ENCODE measurements at regions not wholly inside any gene's neighbourhood (a gene's known extent, or its start where the extent isn't known, plus 50 kb on each side); places are given as distances from the start of the nearest gene placed in this dataset.

GRCh38 chr4:26161030-26161824 lies 159.6 kb upstream of the RBPJ start:
- no peak overlapping the region for H3K4me3 ChIP-seq (ENCODE audit: low read depth, low read length, poor library complexity, severe bottlenecking)
- no peaks in the 10 kb centered on the region for H4K20me1 ChIP-seq (ENCODE audit: insufficient read depth, low read length)
- no peaks in the 10 kb centered on the region for H3K36me3 ChIP-seq (ENCODE audit: insufficient read depth, low read length)
- no peak overlapping the region for H3K9ac ChIP-seq (ENCODE audit: low read length)
- H3K27me3 ChIP-seq (ENCODE audit: insufficient read depth, low read length), result no peaks in the 10 kb centered on the region
- no peaks in the 10 kb centered on the region for H3K4me1 ChIP-seq (ENCODE audit: insufficient read depth, low read length, severe bottlenecking)
- H2AFZ ChIP-seq (ENCODE audit: low read length), result no peak overlapping the region
- no peaks in the 10 kb centered on the region for H3K79me2 ChIP-seq (ENCODE audit: insufficient read depth, low read length)
- no peaks in the 10 kb centered on the region for H3K9me3 ChIP-seq (ENCODE audit: low read length)
- H3K27ac ChIP-seq (ENCODE audit: low read depth, low read length, poor library complexity, severe bottlenecking), result no peak overlapping the region
- no peaks in the 10 kb centered on the region for H3K9me2 ChIP-seq (ENCODE audit: low read depth, low read length)
- H3F3A ChIP-seq (ENCODE audit: insufficient read depth, low read length), result no peaks in the 10 kb centered on the region
- TF ChIP-seq EZH2 (IDR thresholded peaks at IDR 0.05; ENCODE audit: borderline replicate concordance, low read length), result no peak
- peak; percentile 11; the same call in 1 of the 2 replicates for TF ChIP-seq CTCF (IDR thresholded peaks at IDR 0.05; ENCODE audit: low read length)
- H3K4me2 ChIP-seq (ENCODE audit: low read length), result no peak overlapping the region

- Histone ChIP-seq H3K36me3 (ENCODE audit: insufficient read depth, low read length) (no peaks in the 10 kb centered on the region), H4K20me1 (ENCODE audit: insufficient read depth, low read length) (no peaks in the 10 kb centered on the region), H3K4me1 (ENCODE audit: insufficient read depth, low read length, severe bottlenecking) (no peaks in the 10 kb centered on the region), H3K4me3 (ENCODE audit: low read depth, low read length, poor library complexity, severe bottlenecking) (no peak overlapping the region), H3K79me2 (ENCODE audit: insufficient read depth, low read length) (no peaks in the 10 kb centered on the region), H3K27me3 (ENCODE audit: insufficient read depth, low read length) (no peaks in the 10 kb centered on the region), H3K4me2 (ENCODE audit: low read length) (no peak overlapping the region), H3K9ac (ENCODE audit: low read length) (no peak overlapping the region), H3F3A (ENCODE audit: insufficient read depth, low read length) (no peaks in the 10 kb centered on the region), H3K27ac (ENCODE audit: low read depth, low read length, poor library complexity, severe bottlenecking) (no peak overlapping the region), H2AFZ (ENCODE audit: low read length) (no peak overlapping the region), H3K9me3 (ENCODE audit: low read length) (no peaks in the 10 kb centered on the region), H3K9me2 (ENCODE audit: low read depth, low read length) (no peaks in the 10 kb centered on the region)
- TF ChIP-seq CTCF (IDR thresholded peaks at IDR 0.05; ENCODE audit: low read length) (no peak), EZH2 (IDR thresholded peaks at IDR 0.05; ENCODE audit: borderline replicate concordance, low read length) (no peak)
Measured at GRCh38 chr4:26162101-26162500, 158.7 kb upstream of the RBPJ start.

DNA sequence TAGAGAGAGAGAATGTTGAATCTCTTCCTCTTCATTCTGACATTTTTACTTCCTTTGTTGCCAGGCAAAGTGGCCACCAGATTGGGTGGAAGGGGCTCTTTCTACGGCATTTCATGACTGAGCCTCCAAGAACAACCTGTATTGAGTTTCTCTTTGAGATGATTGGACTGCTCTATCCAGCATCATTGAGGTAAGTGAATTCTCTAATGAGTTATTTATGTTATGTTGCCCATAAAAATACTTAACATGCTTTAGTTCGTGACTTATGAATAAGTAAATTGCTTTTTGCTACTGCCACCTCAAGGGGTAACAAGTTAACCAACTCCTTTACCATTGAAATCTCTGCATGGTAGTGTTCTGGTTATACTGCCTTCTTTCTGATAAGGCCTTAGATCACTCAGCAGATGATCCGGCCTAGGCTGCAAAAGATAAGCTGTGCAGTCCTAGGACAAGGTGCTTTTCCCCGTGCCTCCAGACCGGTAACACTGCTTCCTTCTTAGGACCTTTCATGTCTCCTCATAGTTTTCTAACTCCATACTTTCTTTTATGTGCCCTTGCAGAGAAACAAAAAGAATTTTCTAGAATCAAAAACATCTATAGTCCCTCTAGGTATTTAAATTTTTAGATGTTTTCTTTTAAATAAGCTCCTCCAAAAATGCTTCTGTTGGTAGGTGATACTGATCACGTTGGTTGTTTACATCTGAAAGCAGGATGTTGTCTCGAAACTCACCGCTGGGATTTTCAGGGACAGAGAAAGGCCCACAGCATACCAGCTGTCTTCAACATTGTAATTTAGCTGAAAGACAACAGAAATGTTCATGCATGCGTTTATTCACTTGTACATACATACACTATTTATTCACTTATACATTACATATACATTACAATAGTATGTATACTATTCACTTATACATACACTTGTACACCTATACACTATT lies 157.1 kb upstream of the RBPJ start:
- Histone ChIP-seq H3F3A (ENCODE audit: insufficient read depth, low read length) (no peaks in the 10 kb centered on the region), H3K9ac (ENCODE audit: low read length) (no peak overlapping the region), H3K4me1 (ENCODE audit: insufficient read depth, low read length, severe bottlenecking) (no peaks in the 10 kb centered on the region), H3K27me3 (ENCODE audit: insufficient read depth, low read length) (no peaks in the 10 kb centered on the region), H2AFZ (ENCODE audit: low read length) (no peak overlapping the region), H3K36me3 (ENCODE audit: insufficient read depth, low read length) (no peaks in the 10 kb centered on the region), H3K79me2 (ENCODE audit: insufficient read depth, low read length) (no peaks in the 10 kb centered on the region), H3K4me3 (ENCODE audit: low read depth, low read length, poor library complexity, severe bottlenecking) (no peak overlapping the region), H3K27ac (ENCODE audit: low read depth, low read length, poor library complexity, severe bottlenecking) (no peak overlapping the region), H3K4me2 (ENCODE audit: low read length) (no peak overlapping the region), H3K9me3 (ENCODE audit: low read length) (no peaks in the 10 kb centered on the region), H3K9me2 (ENCODE audit: low read depth, low read length) (no peaks in the 10 kb centered on the region), H4K20me1 (ENCODE audit: insufficient read depth, low read length) (no peaks in the 10 kb centered on the region)
- TF ChIP-seq EZH2 (IDR thresholded peaks at IDR 0.05; ENCODE audit: borderline replicate concordance, low read length) (no peak), CTCF (IDR thresholded peaks at IDR 0.05; ENCODE audit: low read length) (no peak)

All from OCI-LY1 (cell line).